H1 (cell line): ENCODE measurements at regions not wholly inside any gene's neighbourhood (a gene's known extent, or its start where the extent isn't known, plus 50 kb on each side); places are given as distances from the start of the nearest gene placed in this dataset.
A peak's percentile ranks its signal among the peaks of the same experiment; 100 is the strongest.

Experiments
- CTCF ChIA-PET: fragments of 300-600 bp; sonication (Branson Sonifier 250); formaldehyde crosslinking; loops from one replicate; lab custom pipeline; 2021; ENCODE audit not compliant: partially characterized antibody; lab: Charles Lee
- POLR2A ChIA-PET: fragments of 300-600 bp; sonication (Branson Sonifier 250); formaldehyde crosslinking; loops from one replicate; lab custom pipeline; 2021; ENCODE audit warnings: inconsistent platforms; ENCODE audit not compliant: partially characterized antibody; lab: Charles Lee
- DNase-seq, 2 experiments: peaks; one replicate each; pipeline versions ENCODE4 v3.0.0 to v3.0.0-alpha.2; 2010 to 2022; ENCODE audit warnings: low spot score in 2 of 2, low read depth in 1 of 2, mixed read lengths in 1 of 2
- FAIRE-seq: peaks from 2 replicates; lab custom pipeline; 2011; peaks lifted over from hg19 to GRCh38; lab: Jason Lieb, UNC
- H2AFZ ChIP-seq: 2 replicates; pipeline ENCODE4 v1.8.1; 2012; ENCODE audit warnings: low read length, inconsistent platforms
- H2AK5ac ChIP-seq: 2 replicates; pipeline ENCODE4 v1.6.1; 2013; ENCODE audit warnings: low read depth, low read length
- H2BK120ac ChIP-seq: replicated peaks from 2 replicates; pipeline ENCODE3; 2013; ENCODE audit warnings: low read depth, low read length, inconsistent platforms
- H2BK12ac ChIP-seq: 2 replicates; pipeline ENCODE4 v1.6.1; 2013; ENCODE audit warnings: low read depth, low read length
- H2BK15ac ChIP-seq: 2 replicates; pipeline ENCODE4 v1.6.1; 2013; ENCODE audit warnings: low read length
- H2BK20ac ChIP-seq: 2 replicates; pipeline ENCODE4 v1.6.1; 2013; ENCODE audit warnings: low read length
- H2BK5ac ChIP-seq: 2 replicates; pipeline ENCODE4 v1.6.1; 2013; ENCODE audit warnings: low read depth, low read length
- H3K14ac ChIP-seq: 2 replicates; pipeline ENCODE4 v1.6.1; 2013; ENCODE audit warnings: inconsistent platforms; ENCODE audit not compliant: insufficient read length
- H3K18ac ChIP-seq: 2 replicates; pipeline ENCODE4 v1.6.1; 2013; ENCODE audit warnings: low read length; ENCODE audit errors: extremely low read depth
- H3K23ac ChIP-seq: 2 replicates; pipeline ENCODE4 v1.6.1; 2013; ENCODE audit warnings: inconsistent platforms; ENCODE audit not compliant: insufficient read length
- H3K23me2 ChIP-seq: 2 replicates; pipeline ENCODE4 v1.6.1; 2013; ENCODE audit warnings: low read depth, low read length
- H3K27ac ChIP-seq: 2 replicates; pipeline ENCODE4 v1.6.1; 2011; ENCODE audit warnings: low read depth, low read length, inconsistent platforms
- H3K27me3 ChIP-seq, 4 experiments: replicated peaks in 1 of 4; 1 replicate in 1 of 4; 2 replicates in 3 of 4; pipeline versions ENCODE4 v1.6.1 to v1.8.1; 2011 to 2013; ENCODE audit warnings: low read length in 3 of 4, mild to moderate bottlenecking in 3 of 4, inconsistent platforms in 2 of 4, mixed read lengths in 2 of 4, moderate library complexity in 1 of 4; ENCODE audit not compliant: control insufficient read depth in 3 of 4, insufficient read depth in 3 of 4; ENCODE audit errors: extremely low read depth in 1 of 4
- H3K36me3 ChIP-seq, 4 experiments: 2 replicates each; pipeline versions ENCODE4 v1.6.1 to v1.8.1; 2011 to 2013; ENCODE audit warnings: mild to moderate bottlenecking in 4 of 4, low read length in 3 of 4, moderate library complexity in 2 of 4, control low read depth in 1 of 4, inconsistent platforms in 1 of 4; ENCODE audit not compliant: insufficient read depth in 4 of 4, control insufficient read depth in 2 of 4
- H3K4ac ChIP-seq: replicated peaks from 2 replicates; pipeline ENCODE3; 2013; ENCODE audit warnings: low read length, low read depth, mixed read lengths, inconsistent platforms; ENCODE audit not compliant: insufficient read length
- H3K4me1 ChIP-seq, 4 experiments: replicated peaks in 1 of 4; 1 replicate in 1 of 4; 2 replicates in 3 of 4; pipeline versions ENCODE4 v1.6.1 to v1.8.1; 2011 to 2013; ENCODE audit warnings: low read length in 3 of 4, inconsistent platforms in 2 of 4, mixed read lengths in 1 of 4; ENCODE audit not compliant: insufficient read depth in 4 of 4, control insufficient read depth in 3 of 4
- H3K4me2 ChIP-seq, 2 experiments: 2 replicates each; pipeline versions ENCODE4 v1.6.1 to v1.8.1; 2011 to 2013; ENCODE audit warnings: low read depth in 2 of 2, low read length in 2 of 2, control low read depth in 1 of 2, inconsistent platforms in 1 of 2, mild to moderate bottlenecking in 1 of 2; ENCODE audit not compliant: insufficient read depth in 1 of 2
- H3K4me3 ChIP-seq, 4 experiments: fragments of 200-600, 300-600 bp in 1 of 4; sonication (generic), shearing (Covaris generic), sonication (Bioruptor Twin) in 1 of 4; 2 replicates each; pipeline versions ENCODE4 v1.5.1 to v1.8.1; 2011 to 2016; ENCODE audit warnings: low read length in 4 of 4, low read depth in 3 of 4, control low read depth in 2 of 4, inconsistent platforms in 2 of 4, mild to moderate bottlenecking in 2 of 4, mixed read lengths in 1 of 4, moderate library complexity in 1 of 4; ENCODE audit not compliant: insufficient read depth in 2 of 4; ENCODE audit errors: extremely low read depth in 1 of 4
- H3K56ac ChIP-seq: replicated peaks from 2 replicates; pipeline ENCODE3; 2013; ENCODE audit warnings: low read depth, mild to moderate bottlenecking, mixed read lengths, low read length, inconsistent platforms; ENCODE audit not compliant: insufficient read length
- H3K79me1 ChIP-seq: 2 replicates; pipeline ENCODE4 v1.6.1; 2013; ENCODE audit warnings: low read depth, low read length, control low read depth
- H3K79me2 ChIP-seq, 2 experiments: 2 replicates each; pipeline versions ENCODE4 v1.6.1 to v1.8.1; 2012 to 2013; ENCODE audit warnings: low read length in 2 of 2, mild to moderate bottlenecking in 2 of 2, inconsistent platforms in 1 of 2; ENCODE audit not compliant: insufficient read depth in 2 of 2, control insufficient read depth in 1 of 2
- H3K9ac ChIP-seq, 4 experiments: replicated peaks in 1 of 4; 1 replicate in 1 of 4; 2 replicates in 3 of 4; pipeline versions ENCODE4 v1.6.1 to v1.8.1; 2011 to 2013; ENCODE audit warnings: low read depth in 3 of 4, low read length in 3 of 4, control low read depth in 2 of 4, mild to moderate bottlenecking in 2 of 4, moderate library complexity in 2 of 4, inconsistent platforms in 1 of 4; ENCODE audit errors: extremely low read depth in 1 of 4
- H3K9me3 ChIP-seq, 2 experiments: 2 replicates each; pipeline versions ENCODE4 v1.6.1 to v1.8.1; 2012 to 2013; ENCODE audit warnings: mild to moderate bottlenecking in 2 of 2, moderate library complexity in 2 of 2, control low read depth in 1 of 2, inconsistent platforms in 1 of 2, low read depth in 1 of 2, low read length in 1 of 2, mixed read lengths in 1 of 2; ENCODE audit not compliant: insufficient read depth in 2 of 2
- H4K20me1 ChIP-seq, 2 experiments: replicated peaks in 1 of 2; 2 replicates each; pipeline versions ENCODE3 to v1.8.1; 2011 to 2013; ENCODE audit warnings: inconsistent platforms in 2 of 2, low read length in 2 of 2, mild to moderate bottlenecking in 1 of 2; ENCODE audit not compliant: insufficient read depth in 2 of 2, control insufficient read depth in 1 of 2
- H4K5ac ChIP-seq: 2 replicates; pipeline ENCODE4 v1.6.1; 2013; ENCODE audit warnings: low read length, low read depth, mixed read lengths, inconsistent platforms; ENCODE audit not compliant: insufficient read length
- H4K8ac ChIP-seq: 2 replicates; pipeline ENCODE4 v1.8.0; 2013; ENCODE audit warnings: mild to moderate bottlenecking, moderate library complexity, low read length, inconsistent platforms; ENCODE audit not compliant: insufficient read depth; ENCODE audit errors: extremely low read depth
- H4K91ac ChIP-seq: replicated peaks from 2 replicates; pipeline ENCODE3; 2013; ENCODE audit warnings: low read length, mixed read lengths, inconsistent platforms; ENCODE audit not compliant: insufficient read length
- CBX5 ChIP-seq: fragments of 300-800, 300-1000 bp; sonication (generic); IDR thresholded peaks from 2 replicates; pipeline ENCODE4 v1.7.1; 2016; ENCODE audit warnings: antibody characterized with exemption, low read length, low read depth
- CHD1 ChIP-seq: IDR thresholded peaks from 2 replicates; pipeline ENCODE4 v1.6.1; 2012; ENCODE audit warnings: low read depth, low read length, improper control_type of control experiment
- MAFK ChIP-seq: IDR thresholded peaks from 2 replicates; pipeline ENCODE4 v1.6.1; 2012; ENCODE audit warnings: low read depth, mild to moderate bottlenecking, improper control_type of control experiment, low read length
- SP4 ChIP-seq: IDR thresholded peaks from 2 replicates; pipeline ENCODE4 v1.6.1; 2012; ENCODE audit warnings: low read length, inconsistent platforms
- WGBS, 2 experiments: shearing (Covaris generic) in 1 of 2; methylation state at CpG; one replicate each; pipeline versions ENCODE4 v1.1.6 to v1.1.7; 2013 to 2015; ENCODE audit warnings: low lambda C conversion rate in 2 of 2, mixed read lengths in 2 of 2, inconsistent platforms in 1 of 2, low coverage in 1 of 2, missing lambda C conversion rate in 1 of 2; ENCODE audit not compliant: insufficient replicate concordance in 2 of 2, insufficient coverage in 1 of 2, insufficient read length in 1 of 2; ENCODE audit errors: extremely low coverage in 1 of 2, missing lambda C conversion rate in 1 of 2; 5-methylcytosine and 5-hydroxymethylcytosine counted together

DNA sequence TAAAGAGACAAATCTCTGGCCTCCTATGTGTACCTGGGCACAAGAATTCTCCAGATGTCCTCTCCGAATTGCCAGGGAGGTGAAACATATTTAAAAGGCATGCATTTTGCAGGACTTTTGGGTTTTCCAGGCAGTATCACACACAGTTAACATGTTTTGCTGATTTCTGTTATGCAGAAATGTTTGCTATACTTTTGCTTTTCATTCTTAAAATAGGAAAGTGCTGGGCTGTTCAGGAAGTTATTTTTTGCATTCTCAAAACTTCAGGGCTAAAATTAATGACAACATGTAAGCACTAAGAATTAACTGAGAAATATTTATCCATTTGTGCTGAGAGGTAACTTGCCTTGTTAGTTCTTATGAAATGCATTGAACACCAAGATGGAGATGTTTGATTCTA lies 390.7 kb upstream of the CTSO start:
- Histone ChIP-seq H3K79me1 (no peaks in the 10 kb centered on the region), H3K23me2 (no peaks in the 10 kb centered on the region), H2BK20ac (no peak overlapping the region), H4K91ac (no peak overlapping the region), H4K20me1 (no peaks in the 10 kb centered on the region), H3K4me1 (peaks cover 0 to 10% (median 4%) of the 10 kb centered on the region in 4 experiments; a peak in 3 of 7 replicates), H3K36me3 (no peaks in the 10 kb centered on the region), H3K4ac (no peak overlapping the region), H2BK120ac (no peak overlapping the region), H3K23ac (no peak overlapping the region), H2BK15ac (no peak overlapping the region), H3K79me2 (no peaks in the 10 kb centered on the region), H3K4me2 (no peak overlapping the region), H3K56ac (no peak overlapping the region), H2BK12ac (no peak overlapping the region), H4K8ac (no peak overlapping the region), H2AK5ac (no peak overlapping the region), H3K9ac (peak overlapping the region in 1 of 4 experiments; percentile 34; a peak in 1 of 7 replicates), H2BK5ac (no peak overlapping the region), H3K9me3 (no peaks in the 10 kb centered on the region), H3K4me3 (no peak overlapping the region), H3K27me3 (no peaks in the 10 kb centered on the region), H3K14ac (no peak overlapping the region), H4K5ac (no peak overlapping the region), H3K27ac (no peak overlapping the region), H3K18ac (no peak overlapping the region), H2AFZ (0 out of 2 replicates have a peak overlapping the region, but pooled peaks have one; percentile 57)
- DNase-seq (no peak), FAIRE-seq (no peak)
- POLR2A ChIA-PET: no interaction called here
- CTCF ChIA-PET: no interaction called here
- TF ChIP-seq CHD1: no peak
- no peak for TF ChIP-seq SP4
- no peak for TF ChIP-seq CBX5
- no peak for TF ChIP-seq MAFK
- 84% methylated on average over 1 of the region's 1 CpG; no CpG with 5 or more reads in 1 of the 2 experiments for WGBS, 2 experiments
